Heart left ventricle (tissue), 16 donors: ENCODE measurements at regions not wholly inside any gene's neighbourhood (a gene's known extent, or its start where the extent isn't known, plus 50 kb on each side); places are given as distances from the start of the nearest gene placed in this dataset.

ENCODE experiments used
- ATAC-seq, 4 donors: fragments of 200-7000 bp; cut with Tn5 transposase; one replicate each; pipeline ENCODE4 v1.9.1; 2020 to 2022; ENCODE audit warnings: moderate library complexity in 4 of 4, mild to moderate bottlenecking in 3 of 4, moderate number of reproducible peaks in 1 of 4
- DNase-seq, 5 donors: peaks; one replicate each; pipeline ENCODE4 v3.0.0-alpha.2; 2020
- H3K27ac ChIP-seq, 12 donors: fragments of 200-600 bp; sonication (generic) in 4 of 12; one replicate each; pipeline versions ENCODE4 v1.5.0 to v1.8.0; 2016 to 2022; ENCODE audit warnings: mild to moderate bottlenecking in 2 of 12
- H3K27me3 ChIP-seq, 9 donors: fragments of 200-600 bp; sonication (generic) in 2 of 9; one replicate each; pipeline versions ENCODE4 v1.5.1 to v1.8.0; 2016 to 2022; ENCODE audit warnings: mild to moderate bottlenecking in 3 of 9
- H3K36me3 ChIP-seq, 9 donors: fragments of 200-600 bp; sonication (generic) in 2 of 9; one replicate each; pipeline versions ENCODE4 v1.5.0 to v1.8.0; 2018 to 2022; ENCODE audit warnings: mild to moderate bottlenecking in 2 of 9
- H3K4me1 ChIP-seq, 12 donors: fragments of 200-600 bp; sonication (generic) in 4 of 12; one replicate each; pipeline versions ENCODE4 v1.5.0 to v1.8.0; 2016 to 2022; ENCODE audit warnings: mild to moderate bottlenecking in 3 of 12
- H3K4me3 ChIP-seq, 12 donors: fragments of 200-600 bp; sonication (generic) in 4 of 12; one replicate each; pipeline versions ENCODE4 v1.5.0 to v1.8.0; 2017 to 2022; ENCODE audit warnings: mild to moderate bottlenecking in 9 of 12, moderate library complexity in 4 of 12
- H3K9me3 ChIP-seq, 12 donors: fragments of 200-600 bp; sonication (generic) in 4 of 12; one replicate each; pipeline versions ENCODE4 v1.5.0 to v1.8.0; 2016 to 2022; ENCODE audit warnings: mild to moderate bottlenecking in 1 of 12
- POLR2A ChIP-seq, 2 donors: fragments of 450-650 bp; IDR thresholded peaks; one replicate each; pipeline ENCODE4 v1.6.1; 2017; ENCODE audit warnings: antibody characterized with exemption in 2 of 2, mild to moderate bottlenecking in 2 of 2, moderate library complexity in 2 of 2
- WGBS, 4 donors: extraction: QIAGEN DNeasy Blood & Tissue Kit in 2 of 4; methylation state at CpG; one replicate each; pipeline versions ENCODE4 v1.1.5 to v1.1.7; 2013 to 2018; 5-methylcytosine and 5-hydroxymethylcytosine counted together
- intact Hi-C, 10 donors: fragments of 100-400 bp; cut with DNase I; formaldehyde crosslinking; loops; one replicate each; pipeline versions ENCODE4 v1.11.1 to v1.14.2; 2022
- TF ChIP-seq, protein P1 (sequence below), 12 donors: fragments of 200-600 bp; sonication (generic) in 4 of 12; IDR thresholded peaks; one replicate each; pipeline versions ENCODE4 v1.5.0 to v1.8.0; 2018 to 2022; ENCODE audit warnings: antibody characterized with exemption in 12 of 12, mild to moderate bottlenecking in 5 of 12
- donor health status: ischemic (EF 13 %, LVEDD 7.1; RV severe dilation, severe dysfunction).
- donor health status: healthy with polysubstance abuse.
- donor health status: DM: no; HTN: yes; CAD: no.
- donor health status: DM: no; HTN: no; CAD: no.
- donor health status: ischemic (EF 25% LVEDD 6.9; RV normal size, moderate dysfunction).
- donor health status: ischemic (EF 25% LVEDD 5.7; RV mildly dilated, moderate dysfunction).
- donor health status: healthy.
- donor health status: DM: yes; HTN: yes; CAD: no.
- donor health status: ischemic (EF 35%, LVEDD 5.7; RV mildly dilated, moderate dysfunction).
- donor health status: nonischemic (EF 11% LVEDD 7.7; RV severe dilation, severe dysfunction).
- donor health status: DM: yes; HTN: yes; CAD: no.
- donor health status: PGD.
- donor health status: ischemic (EF 29% LVEDD 5.4; RV normal size, mild dysfunction).
- donor health status: nonischemic (EF 23%, LVEDD 6.1; RV moderate dilation, normal function).

DNA sequence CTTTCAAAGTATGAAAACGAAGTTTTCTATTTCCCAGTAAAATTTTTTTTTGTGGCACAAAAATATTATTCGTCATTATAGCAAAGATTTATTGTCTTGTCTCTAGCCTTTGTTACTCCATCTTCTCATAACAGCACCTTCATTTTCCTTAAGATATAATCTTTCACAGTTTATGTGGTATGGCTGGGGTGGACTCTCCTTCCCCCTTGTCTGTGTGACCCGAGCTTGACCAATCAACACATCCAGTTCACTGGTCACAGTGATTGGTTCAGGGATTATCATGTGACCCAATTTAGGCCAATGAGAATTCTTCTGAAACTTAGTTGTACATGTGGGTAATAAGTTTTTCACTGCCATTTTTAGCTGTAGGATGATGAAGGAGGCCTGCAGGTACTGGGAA, 71.2 kb upstream of the DCBLD2 start:
- no peak overlapping the region for H3K27ac ChIP-seq
- WGBS, 4 donors: 79 to 86% (median 82%) methylated on average over 3 of the region's 3 CpGs
- H3K27me3 ChIP-seq: no peaks in the 10 kb centered on the region
- H3K36me3 ChIP-seq: no peaks in the 10 kb centered on the region
- H3K9me3 ChIP-seq: peaks cover 0 to 5% (median 0%) of the 10 kb centered on the region in 12 donors
- intact Hi-C loops: no loop called here
- DNase-seq (no peak), ATAC-seq (no peak)
- TF ChIP-seq, protein P1, sequence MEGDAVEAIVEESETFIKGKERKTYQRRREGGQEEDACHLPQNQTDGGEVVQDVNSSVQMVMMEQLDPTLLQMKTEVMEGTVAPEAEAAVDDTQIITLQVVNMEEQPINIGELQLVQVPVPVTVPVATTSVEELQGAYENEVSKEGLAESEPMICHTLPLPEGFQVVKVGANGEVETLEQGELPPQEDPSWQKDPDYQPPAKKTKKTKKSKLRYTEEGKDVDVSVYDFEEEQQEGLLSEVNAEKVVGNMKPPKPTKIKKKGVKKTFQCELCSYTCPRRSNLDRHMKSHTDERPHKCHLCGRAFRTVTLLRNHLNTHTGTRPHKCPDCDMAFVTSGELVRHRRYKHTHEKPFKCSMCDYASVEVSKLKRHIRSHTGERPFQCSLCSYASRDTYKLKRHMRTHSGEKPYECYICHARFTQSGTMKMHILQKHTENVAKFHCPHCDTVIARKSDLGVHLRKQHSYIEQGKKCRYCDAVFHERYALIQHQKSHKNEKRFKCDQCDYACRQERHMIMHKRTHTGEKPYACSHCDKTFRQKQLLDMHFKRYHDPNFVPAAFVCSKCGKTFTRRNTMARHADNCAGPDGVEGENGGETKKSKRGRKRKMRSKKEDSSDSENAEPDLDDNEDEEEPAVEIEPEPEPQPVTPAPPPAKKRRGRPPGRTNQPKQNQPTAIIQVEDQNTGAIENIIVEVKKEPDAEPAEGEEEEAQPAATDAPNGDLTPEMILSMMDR (IDR thresholded peaks at IDR 0.05): no peak
- no peak for TF ChIP-seq POLR2A (IDR thresholded peaks at IDR 0.05)
- H3K4me1 ChIP-seq: peaks cover 0 to 10% (median 0%) of the 10 kb centered on the region in 12 donors
- no peak overlapping the region for H3K4me3 ChIP-seq

DNA sequence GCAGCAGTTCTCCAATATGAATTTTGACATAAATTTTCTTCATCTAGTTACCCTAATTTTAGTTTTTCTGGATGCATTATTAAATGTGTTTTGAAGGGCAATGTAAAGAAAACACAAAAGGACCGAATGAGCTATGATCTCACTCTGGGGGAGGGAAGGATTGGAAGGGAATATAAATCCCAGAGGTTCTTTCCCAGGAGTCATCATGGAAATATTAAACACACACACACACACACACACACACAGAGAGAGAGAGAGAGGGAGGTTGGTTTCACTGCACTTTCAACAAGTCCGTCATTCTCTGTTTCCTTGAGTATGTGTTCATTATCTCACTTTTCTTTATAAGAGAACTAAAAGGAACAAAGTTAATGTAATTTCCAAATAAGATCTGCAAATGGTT, 70.7 kb upstream of the DCBLD2 start:
- intact Hi-C loops: no loop called here
- 49 to 59% (median 55%) methylated on average over 2 of the region's 2 CpGs for WGBS, 4 donors
- H3K36me3 ChIP-seq: no peaks in the 10 kb centered on the region
- no peaks in the 10 kb centered on the region for H3K27me3 ChIP-seq
- H3K9me3 ChIP-seq: peaks cover 0 to 5% (median 0%) of the 10 kb centered on the region in 12 donors
- H3K27ac ChIP-seq: peak overlapping the region in 1 of 12 donors; percentile 7
- ATAC-seq (peak in 2 of 4 donors; percentile 48 to 51), DNase-seq (no peak)
- no peak overlapping the region for H3K4me3 ChIP-seq
- H3K4me1 ChIP-seq: peaks cover 0 to 6% (median 0%) of the 10 kb centered on the region in 12 donors
- TF ChIP-seq, protein P1 (IDR thresholded peaks at IDR 0.05): no peak
- TF ChIP-seq POLR2A (IDR thresholded peaks at IDR 0.05): no peak

DNA sequence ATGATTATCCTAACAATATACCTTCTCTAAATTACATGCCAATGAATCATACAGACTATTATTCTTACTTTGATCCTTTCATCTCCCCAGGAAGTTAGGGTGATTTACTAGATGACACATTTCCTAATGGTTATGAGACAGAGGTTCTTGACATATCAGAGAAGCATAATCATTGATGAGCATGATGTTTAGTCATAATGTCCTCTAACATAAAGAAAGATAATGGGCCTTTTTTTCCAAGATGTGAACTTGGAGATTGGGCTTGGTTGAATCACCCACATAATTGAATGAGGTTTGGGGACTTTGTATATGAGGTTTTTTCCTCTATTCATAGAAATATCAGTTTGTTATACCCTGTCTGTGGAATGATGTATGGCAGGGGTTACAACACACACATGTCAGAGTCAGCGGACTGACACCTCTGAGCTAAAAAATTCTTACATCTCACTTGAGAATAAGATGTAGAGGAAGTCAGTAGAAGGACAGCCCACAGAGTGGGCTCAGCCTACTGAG, 69.7 kb upstream of the DCBLD2 start:
- no peak for ATAC-seq
- no peak for DNase-seq
- Histone ChIP-seq H3K4me3 (no peak overlapping the region), H3K9me3 (peaks cover 0 to 5% (median 0%) of the 10 kb centered on the region in 12 donors), H3K4me1 (peaks cover 0 to 8% (median 0%) of the 10 kb centered on the region in 12 donors), H3K27me3 (no peaks in the 10 kb centered on the region), H3K36me3 (no peaks in the 10 kb centered on the region), H3K27ac (no peak overlapping the region)
- intact Hi-C loops: no loop called here
- WGBS, 4 donors: 86 to 90% (median 87%) methylated on average over 1 of the region's 1 CpG
- TF ChIP-seq, protein P1 (IDR thresholded peaks at IDR 0.05): no peak
- TF ChIP-seq POLR2A (IDR thresholded peaks at IDR 0.05): no peak

DNA sequence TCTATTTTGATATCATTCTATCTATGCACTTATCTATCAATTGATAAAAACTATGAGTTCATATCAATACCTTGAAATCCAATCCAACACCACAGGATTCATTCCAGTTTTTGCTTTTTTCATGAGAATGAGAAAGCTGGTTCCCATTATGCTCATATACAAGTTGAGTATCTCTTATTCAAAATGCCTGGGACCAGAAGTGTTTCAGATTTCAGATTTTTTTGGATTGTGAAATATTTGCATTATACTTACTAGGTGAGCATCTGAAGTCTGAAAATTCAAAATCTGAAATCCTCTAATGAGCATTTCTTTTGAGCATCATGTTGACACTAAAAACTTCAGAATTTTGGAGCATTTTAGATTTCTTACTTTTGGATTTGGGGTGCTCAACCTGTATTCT, 67.8 kb upstream of the DCBLD2 start:
- no peak for ATAC-seq
- Histone ChIP-seq H3K4me3 (no peak overlapping the region), H3K27ac (no peak overlapping the region), H3K36me3 (no peaks in the 10 kb centered on the region), H3K27me3 (no peaks in the 10 kb centered on the region), H3K4me1 (peaks cover 0 to 8% (median 0%) of the 10 kb centered on the region in 12 donors), H3K9me3 (no peaks in the 10 kb centered on the region)
- no peak for DNase-seq
- intact Hi-C loops: no loop called here
- TF ChIP-seq, protein P1 (IDR thresholded peaks at IDR 0.05): no peak
- TF ChIP-seq POLR2A (IDR thresholded peaks at IDR 0.05): no peak
